GM19463 (cell line): ENCODE measurements at regions not wholly inside any gene's neighbourhood (a gene's known extent, or its start where the extent isn't known, plus 50 kb on each side); places are given as distances from the start of the nearest gene placed in this dataset.
"Not testable (repeated sequence)": the region's sequence is repeated elsewhere in the genome, so short reads cannot be mapped to it uniquely, and the experiment has no call there.

Experiments
- ATAC-seq: cut with Tn5 transposase; IDR thresholded peaks from one replicate; pipeline ENCODE4 v1.9.1; 2021; ENCODE audit warnings: mild to moderate bottlenecking, moderate library complexity; ENCODE audit not compliant: unreplicated experiment

DNA sequence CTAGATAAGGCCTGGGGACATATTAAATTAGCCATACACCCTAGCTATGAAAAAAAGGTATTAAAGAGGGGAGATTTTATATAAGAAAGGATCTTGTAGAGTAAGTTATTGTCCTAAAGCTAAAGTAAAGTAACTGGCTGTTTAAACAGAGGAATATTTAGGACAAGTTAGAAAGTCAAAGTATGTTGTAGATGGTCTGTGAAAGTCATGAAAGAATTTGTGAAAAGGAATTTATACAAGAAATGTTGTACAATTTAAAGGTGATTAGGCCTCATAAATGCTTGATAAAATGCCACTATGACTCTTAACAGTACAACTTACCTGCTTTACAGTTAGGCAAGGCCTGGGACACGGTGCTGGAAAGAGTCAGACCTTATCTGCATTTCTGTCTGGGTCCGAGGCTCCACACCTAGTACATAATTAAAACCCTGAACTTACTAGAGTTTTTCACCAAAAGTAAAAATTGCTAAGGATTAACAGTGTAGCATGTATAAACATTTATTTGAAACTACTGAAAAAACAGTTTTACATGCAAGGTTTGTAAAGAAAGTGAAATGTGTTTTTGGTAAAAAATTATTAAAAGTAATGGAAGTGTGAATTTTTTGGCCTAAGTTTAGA lies 445.3 kb upstream of the TOM1L1 start:
- ATAC-seq: no peak

DNA sequence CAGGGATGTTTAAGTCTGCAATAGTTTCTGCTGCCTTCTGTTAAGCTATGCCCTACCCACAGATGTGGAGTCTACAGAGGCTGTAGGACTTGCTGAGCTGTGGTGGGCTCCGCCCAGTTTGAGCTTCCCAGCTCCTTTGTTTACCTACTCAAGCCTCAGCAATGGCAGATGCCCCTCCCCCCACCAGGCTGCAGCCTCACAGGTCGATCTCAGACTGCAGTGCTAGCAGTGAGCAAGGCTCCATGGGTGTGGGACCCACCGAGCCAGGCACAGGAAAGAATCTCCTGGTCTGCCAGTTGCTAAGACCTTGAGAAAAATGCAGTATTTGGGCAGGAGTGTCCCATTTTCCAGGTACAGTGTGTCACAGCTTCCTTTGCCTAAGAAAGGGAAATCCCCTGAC lies 435.2 kb upstream of the TOM1L1 start:
- not testable (repeated sequence) for ATAC-seq

DNA sequence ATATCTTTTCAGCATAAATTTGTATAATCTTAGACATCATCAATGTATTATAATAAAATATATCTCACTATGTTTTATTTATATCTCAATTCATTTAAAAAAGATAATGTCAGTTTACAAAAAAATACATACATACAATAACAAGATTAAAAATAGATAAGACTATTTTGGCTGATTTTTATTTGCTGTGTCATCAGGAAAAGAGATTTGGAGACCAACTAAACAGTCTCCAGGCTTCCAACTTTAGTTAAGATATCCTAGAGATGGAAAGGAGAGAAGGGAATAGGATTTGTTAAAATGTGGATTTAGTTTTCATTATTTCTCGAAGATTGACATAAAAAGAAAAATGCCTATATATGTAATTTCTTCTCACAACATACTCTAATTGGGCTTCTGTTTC lies 433.8 kb upstream of the TOM1L1 start:
- no peak for ATAC-seq

DNA sequence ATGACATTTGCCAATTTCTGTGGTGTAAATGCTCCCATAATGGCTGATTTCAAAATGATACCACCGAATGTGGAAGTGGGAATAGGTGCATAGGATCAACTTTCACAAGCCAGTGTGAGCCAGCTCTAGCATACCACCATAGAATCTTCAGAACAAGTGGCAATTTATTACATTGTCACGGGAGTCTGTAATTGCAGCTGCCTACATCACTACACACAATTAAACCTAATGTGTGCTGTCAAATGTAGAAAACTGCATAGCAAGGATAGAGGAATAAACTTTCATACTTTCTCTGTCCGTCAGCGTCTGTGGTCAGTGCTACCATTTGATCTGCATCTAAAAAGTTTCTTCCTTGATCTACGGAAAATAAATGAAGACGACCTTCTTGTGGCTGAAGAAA lies 417.8 kb upstream of the TOM1L1 start:
- ATAC-seq: no peak

DNA sequence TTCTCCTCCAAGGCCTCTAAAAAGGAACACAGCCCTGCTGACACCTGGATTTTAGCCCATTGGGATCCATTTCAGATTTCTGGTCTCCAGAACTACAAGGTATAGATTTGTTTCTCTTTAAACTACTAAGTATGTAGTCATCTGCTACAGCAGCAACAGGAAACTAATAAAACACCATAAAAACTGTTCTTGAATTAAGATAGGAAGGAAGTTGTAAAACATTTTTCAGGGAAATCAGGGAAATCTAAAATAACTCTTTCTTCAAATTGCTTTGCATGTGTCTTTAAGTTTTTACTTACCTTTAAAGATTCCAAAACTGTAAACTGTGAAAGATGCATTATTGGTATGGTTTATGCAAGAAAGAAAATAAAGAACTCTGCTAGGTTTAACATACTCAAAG lies 407.0 kb upstream of the TOM1L1 start:
- no peak for ATAC-seq

DNA sequence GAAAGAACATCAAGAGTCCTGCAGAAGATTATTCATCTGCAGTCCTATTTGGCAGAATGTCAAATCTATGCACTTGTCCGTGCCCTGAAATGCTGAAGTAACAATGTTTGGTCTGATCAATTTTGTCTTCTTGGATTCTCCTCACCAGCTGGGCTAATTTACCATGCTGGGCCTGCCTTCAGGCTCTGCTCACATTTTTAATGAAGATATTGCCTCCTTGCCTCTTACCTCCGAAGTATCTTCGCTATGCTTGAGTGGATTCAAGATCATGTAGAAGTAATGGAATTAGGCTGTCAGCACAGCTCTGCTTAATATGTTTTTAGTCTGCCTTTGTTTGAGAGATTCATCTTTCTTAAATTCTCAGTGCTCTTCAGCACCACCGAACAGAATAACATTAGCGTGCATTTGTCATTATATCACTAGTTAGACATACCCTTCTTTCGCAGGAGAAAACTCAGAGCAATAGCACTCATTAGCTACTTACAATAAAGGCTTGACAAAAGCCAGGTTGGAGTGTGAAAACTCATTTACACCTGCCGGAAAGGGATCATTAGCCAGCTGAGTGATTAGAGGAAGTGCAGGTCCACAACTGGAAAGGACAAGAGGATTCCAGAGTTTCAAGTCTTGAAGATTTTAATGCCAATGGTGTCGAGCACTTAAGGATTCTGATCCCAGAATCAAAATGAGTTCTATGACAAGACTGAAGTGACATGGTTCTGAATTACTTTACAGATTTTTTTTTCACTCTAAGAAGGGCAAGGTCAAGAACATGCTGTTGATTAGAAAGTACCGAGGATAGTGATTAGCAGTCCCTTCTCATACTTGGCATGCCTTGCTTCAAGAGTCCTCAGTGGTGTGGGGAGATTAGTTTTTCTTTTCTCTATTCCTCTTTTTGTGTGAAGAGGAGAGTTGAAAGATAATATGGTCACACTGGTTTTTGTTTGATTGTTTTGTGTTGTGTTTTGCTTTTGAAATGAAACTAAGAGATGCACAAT lies 405.6 kb upstream of the TOM1L1 start:
- no peak for ATAC-seq

DNA sequence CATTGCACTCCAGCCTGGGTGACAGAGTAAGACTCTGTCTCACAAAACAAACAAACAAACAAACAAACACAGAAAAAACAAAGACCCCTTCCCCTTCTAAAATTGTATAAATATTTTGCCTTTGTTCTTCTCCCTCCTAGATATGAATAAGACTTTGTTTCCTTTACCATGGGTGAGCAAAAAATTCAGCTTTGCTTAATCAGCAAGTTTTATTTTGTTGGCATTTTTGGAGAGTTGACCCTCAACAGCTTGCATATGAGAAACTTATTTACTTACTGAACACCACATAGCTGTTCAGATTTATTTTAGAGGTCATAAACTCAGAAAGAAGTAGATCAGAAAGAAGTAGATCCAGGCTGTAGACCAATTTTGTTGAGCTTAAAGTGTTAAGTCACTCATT lies 395.2 kb upstream of the TOM1L1 start:
- ATAC-seq: no peak

DNA sequence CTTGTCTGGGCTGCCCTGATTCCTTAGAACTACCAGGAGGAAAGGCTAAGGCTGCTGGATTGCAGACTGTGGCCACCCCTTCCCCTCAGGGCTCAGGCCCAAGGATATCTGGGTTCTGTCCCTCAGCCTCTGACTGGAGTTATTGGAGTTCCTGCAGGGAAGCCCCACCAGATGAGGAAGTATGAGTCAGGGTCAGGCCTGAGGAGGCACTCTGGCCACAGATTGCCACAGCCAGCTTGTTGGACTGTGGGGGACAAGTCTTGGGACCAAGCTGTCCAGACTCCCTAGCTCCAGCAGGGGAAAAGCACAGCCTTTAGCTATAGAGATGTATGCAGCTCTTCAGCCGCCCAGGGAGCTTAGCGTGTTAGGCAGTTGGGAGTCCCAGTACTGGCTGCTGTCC lies 381.9 kb upstream of the TOM1L1 start:
- ATAC-seq: no peak

DNA sequence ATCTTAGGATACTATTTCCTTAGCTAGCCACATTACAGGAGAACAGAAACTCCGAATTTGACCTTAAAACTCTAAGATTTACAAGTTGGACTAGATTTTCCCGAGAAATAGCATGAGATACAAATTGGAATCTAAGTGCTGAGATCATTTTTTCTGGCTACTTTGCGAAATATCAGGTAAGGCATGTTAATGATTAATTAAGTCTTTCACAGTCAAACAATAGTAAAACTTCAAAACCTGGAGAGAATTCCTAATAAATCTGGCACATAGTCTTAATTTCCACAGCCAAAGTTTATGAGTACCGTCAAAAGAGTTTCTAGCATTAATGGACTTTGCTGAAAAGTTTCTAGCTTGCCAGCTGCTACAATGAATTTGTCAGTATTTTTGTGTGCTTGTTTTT lies 379.5 kb upstream of the TOM1L1 start:
- no peak for ATAC-seq

DNA sequence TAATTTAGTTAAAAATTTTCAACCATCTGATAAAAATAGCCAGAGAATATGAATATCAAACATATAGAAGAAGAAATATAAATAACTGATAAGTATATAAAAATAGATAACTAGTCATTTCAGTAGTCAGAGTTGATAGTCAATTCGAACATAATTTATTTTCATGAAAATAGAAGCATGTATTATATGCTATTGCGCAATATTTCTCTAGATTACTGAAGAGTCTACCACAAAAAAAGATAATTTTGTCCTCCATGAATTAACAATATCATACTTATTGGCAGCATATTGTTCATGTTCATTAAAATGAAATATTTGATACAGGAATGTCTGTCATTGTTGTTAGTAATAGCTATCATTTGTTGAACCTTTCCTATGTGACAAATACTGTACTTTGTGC lies 376.2 kb upstream of the TOM1L1 start:
- ATAC-seq: no peak

DNA sequence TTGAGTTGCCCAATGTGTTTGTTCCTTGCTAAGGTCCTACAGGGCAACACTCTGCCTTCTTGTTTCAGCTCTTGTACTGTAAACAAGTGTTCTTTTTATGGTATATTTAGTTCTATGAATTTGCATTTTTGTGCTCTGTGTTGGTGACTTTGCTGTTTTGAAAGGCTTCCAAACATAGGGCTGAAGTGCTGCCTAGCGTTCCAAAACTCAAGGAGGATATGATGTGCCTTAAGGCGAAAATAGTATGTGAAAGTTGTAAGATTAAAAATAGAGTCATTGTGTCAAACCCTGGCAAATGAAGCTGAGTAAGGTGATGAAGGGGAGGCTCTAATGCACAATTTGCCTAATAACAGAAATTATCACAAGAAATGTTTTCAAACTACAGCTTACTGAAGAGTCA lies 372.7 kb upstream of the TOM1L1 start:
- ATAC-seq: no peak

DNA sequence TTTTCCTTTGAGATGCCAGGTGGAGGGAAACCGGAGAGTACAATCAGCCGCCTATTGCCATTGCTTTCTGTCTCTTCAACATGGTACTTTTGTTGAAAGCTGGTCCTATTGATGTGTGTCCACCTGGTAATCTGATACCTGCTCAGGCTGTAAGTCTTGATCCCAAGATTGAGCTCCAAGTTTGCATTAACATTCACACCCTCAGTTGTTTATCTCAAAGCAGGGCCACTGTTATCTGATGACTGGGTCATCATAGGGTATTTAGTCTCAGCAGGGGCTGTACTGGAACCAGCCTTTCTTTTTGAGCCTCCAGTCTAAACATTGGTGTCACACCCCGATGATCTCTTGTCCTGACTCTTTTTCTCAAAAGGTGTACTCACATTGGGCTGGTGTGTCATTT lies 370.3 kb upstream of the TOM1L1 start:
- ATAC-seq: no peak

DNA sequence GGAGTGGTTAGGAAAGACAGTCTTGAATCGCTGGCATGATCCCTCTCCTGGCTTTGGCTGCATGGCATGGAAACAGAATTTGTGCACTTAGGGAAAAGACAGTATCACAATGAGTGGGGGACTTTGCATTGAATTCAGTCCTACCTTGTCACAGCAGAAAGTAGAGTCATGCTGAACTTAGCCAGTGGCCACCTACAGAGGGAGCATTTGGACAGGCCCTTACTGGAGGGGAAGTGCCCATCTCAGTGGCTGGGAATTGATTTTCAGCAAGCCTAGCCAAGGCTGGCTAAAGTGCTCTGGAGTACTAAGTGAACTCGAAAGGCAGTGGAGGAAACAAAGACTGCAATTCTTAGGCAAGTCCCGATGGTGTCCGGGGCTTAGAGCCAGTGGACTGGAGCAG lies 364.3 kb upstream of the TOM1L1 start:
- ATAC-seq: no peak

DNA sequence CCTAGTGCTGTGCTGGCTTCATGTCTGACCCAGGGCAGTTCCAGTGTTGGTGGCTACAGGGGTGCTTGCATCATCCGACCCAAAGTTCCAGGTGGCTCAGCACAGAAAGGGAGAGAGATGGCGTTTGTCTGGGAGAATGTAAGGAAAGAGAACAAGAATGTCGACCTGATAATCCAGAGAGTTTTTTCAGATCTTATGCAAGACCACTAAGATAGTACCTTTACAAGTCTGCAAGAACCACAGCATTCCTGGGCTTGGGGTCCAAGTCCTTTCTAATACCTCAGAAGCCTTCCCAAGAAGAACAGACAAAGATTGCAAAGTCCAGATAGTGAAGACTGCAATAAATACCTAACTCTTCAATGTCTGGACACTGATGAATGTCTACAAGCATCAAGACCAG lies 363.0 kb upstream of the TOM1L1 start:
- no peak for ATAC-seq

DNA sequence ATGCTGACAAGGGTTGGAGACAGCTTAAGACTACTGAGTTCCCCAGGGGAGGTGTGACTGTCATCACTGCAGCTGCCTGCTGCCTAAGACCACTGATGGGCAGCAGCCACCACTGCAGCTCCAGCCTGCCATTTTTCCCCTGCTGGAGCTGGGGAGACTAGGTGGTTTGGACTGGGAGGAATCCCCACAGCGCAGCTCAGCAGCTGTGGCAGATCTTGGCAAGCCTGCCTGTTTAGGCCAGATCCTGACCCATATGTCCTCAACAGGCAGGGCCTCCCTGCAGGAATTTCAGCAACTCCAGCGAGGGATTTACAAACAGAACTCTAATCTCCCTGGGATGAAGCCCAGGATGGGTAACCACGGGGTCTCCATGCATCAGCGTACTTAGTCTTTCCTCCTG lies 356.4 kb upstream of the TOM1L1 start:
- no peak for ATAC-seq

DNA sequence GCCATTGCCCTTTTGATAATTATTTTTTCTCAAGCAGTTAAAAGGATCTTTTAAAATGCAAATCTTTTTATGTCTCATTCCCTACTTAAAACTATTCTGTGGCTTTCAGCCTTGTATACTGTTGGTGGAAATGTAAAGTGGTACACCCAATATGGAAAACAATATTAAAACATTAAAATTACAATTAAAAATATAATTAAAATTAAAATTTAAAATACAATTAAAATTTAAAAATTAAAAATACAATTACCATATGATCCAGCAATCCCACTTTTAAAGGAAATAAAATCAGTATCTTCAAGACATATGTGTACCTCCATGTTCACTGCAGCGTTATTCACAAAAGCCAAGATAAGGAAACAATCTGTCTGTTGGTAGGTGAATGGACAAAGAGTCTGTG lies 340.8 kb upstream of the TOM1L1 start:
- ATAC-seq: no peak

DNA sequence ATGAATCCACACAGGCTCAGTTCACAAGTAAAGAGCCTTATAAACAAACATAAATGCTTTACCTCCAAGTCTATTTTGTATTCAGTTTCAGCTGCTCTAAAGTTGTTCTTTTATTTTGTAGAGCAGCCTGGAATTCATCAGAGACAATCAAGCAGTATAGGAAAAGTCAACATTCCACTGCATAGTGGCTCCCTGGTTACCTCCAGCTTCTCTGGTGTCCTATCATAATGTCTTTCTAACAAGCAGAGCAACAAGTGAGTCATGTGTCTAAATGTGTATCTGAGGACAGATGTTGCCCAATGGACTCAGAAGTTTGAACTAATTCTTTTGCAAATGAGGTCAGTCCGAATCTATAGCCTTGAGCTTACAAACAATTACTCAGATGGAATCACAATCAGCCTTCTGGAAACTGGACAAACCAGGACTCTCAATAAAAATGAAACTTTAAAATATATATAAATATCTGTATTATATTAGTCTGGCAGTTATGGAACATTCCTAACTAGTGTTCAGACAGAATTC lies 292.0 kb upstream of the TOM1L1 start:
- ATAC-seq: no peak

DNA sequence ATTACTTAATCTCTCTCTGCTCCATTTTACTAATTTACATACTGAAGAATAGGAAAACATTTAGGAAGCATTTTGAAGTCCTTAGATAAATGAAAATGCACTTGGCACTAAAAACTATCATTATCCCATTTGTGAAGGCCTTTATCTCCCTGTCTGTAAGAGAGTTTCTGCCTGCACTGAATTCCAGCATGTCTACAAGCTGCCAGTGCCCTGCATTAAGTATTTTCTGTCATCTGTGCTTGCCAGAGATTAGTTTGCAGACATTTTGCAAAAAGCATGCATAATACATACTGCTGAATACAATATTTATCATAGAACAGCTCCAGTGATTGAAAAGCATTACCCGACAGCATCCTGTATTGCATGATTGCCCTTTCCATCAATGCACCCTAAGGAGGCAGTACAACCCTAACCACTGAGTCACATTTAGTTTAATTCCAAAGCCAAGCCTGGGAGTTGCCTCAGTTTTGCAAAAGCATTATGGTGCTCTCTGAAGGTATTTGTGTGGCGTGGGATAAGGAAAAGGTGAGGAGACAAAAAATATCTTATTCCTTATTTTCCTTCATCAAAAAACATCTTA lies 280.2 kb upstream of the TOM1L1 start:
- no peak for ATAC-seq

DNA sequence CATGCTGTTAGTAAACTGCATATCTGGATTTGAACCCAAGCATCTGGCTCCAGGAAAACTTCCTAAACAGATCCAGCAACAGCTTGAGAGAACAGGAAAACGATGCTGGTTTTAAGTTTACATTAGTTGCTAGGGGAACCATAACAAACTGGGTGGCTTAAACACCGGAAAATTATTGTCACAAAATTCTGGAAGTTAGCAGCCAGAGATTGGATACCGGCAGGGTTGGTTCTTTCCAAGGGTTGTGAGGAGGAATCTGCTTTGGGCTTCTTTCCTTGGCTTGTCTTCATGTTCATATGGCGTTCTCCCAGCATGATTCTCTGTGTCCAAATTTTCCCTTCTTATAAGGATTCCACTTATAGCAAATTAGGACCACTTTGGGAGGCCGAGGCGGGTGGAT lies 276.9 kb upstream of the TOM1L1 start:
- ATAC-seq: no peak

DNA sequence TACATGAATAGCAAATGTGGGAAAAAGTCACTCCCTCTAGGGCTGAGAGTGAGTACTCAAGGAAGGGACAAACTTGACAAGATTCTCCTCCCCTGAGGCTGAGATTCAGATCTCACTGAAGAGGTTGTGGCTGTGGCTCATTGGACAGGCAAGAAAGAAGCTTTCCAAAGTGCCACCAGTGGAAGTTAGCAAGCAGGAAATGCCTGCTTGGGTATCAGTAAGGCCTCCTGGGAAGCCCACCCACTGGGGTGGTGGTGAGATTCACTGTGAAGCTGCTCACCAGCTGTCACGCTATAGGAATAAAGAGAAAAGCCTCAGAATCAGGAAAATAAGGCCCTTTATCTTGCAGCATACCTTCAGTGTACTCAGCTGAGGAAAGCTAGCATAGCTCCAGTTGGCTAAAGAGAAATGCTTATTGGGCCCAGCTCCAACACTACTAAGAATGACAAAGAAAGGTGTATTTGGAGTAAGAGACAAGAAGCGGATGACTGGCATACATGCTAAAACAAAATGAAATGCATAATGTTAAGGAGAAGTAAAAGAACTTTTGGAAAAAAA lies 274.4 kb upstream of the TOM1L1 start:
- no peak for ATAC-seq

DNA sequence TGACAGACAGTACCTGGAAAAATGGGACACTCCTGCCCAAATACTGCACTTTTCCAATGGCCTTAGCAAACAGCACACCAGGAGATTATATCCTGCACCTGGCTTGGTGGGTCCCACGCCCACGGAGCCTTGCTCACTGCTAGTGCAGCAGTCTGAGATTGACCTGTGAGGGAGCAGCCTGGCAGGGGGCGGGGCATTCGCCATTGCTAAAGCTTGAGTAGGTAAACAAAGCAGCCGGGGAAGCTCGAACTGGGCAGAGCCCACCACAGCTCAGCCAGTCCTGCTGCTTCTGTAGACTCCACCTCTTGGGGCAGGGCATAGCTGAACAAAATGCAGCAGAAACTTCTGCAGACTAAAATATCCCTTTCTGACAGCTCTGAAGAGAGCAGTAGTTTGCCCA lies 261.2 kb upstream of the TOM1L1 start:
- not testable (repeated sequence) for ATAC-seq
